A673 (cell line): ENCODE measurements at regions not wholly inside any gene's neighbourhood (a gene's known extent, or its start where the extent isn't known, plus 50 kb on each side); places are given as distances from the start of the nearest gene placed in this dataset.

Experiments
- BruUV-seq: library from RNA; stranded (reverse); fragments of 400-500 nt; replicated peaks from 2 replicates; lab custom pipeline; 2021; lab: Mats Ljungman, UMichigan
- CTCF ChIA-PET: fragments of 300-600 bp; sonication (Branson Sonifier 250); formaldehyde crosslinking; loops from one replicate; lab custom pipeline; 2022; ENCODE audit warnings: antibody characterized with exemption; lab: Charles Lee
- POLR2A ChIA-PET: fragments of 300-600 bp; sonication (Branson Sonifier 250); formaldehyde crosslinking; loops from one replicate; lab custom pipeline; 2022; ENCODE audit warnings: antibody characterized with exemption; ENCODE audit not compliant: low non-redundant PET; lab: Charles Lee
- DNase-seq: peaks from one replicate; pipeline ENCODE4 v3.0.0-alpha.2; 2015; ENCODE audit warnings: low spot score
- H3K27ac ChIP-seq: fragments of 200-600 bp; sonication (generic); 2 replicates; pipeline ENCODE4 v1.5.1; 2016; ENCODE audit warnings: mixed run types, low read depth, mild to moderate bottlenecking, mixed read lengths, antibody characterized with exemption, low read length; ENCODE audit not compliant: poor library complexity, severe bottlenecking
- H3K27me3 ChIP-seq: fragments of 200-600 bp; sonication (generic); replicated peaks from 2 replicates; pipeline ENCODE4 v1.6.1; 2017; ENCODE audit warnings: mixed run types, low read depth, mild to moderate bottlenecking, mixed read lengths, antibody characterized with exemption, low read length; ENCODE audit not compliant: insufficient read depth, poor library complexity
- H3K36me3 ChIP-seq: fragments of 200-600 bp; sonication (generic); 2 replicates; pipeline ENCODE4 v1.6.1; 2016; ENCODE audit warnings: mixed run types, mild to moderate bottlenecking, mixed read lengths, antibody characterized with exemption, low read length; ENCODE audit not compliant: insufficient read depth, poor library complexity, severe bottlenecking
- H3K4me1 ChIP-seq: fragments of 200-600 bp; sonication (generic); 2 replicates; pipeline ENCODE4 v1.6.1; 2017; ENCODE audit warnings: mixed run types, mild to moderate bottlenecking, mixed read lengths, antibody characterized with exemption, low read length; ENCODE audit not compliant: insufficient read depth, poor library complexity, severe bottlenecking
- H3K4me3 ChIP-seq: fragments of 200-600 bp; sonication (generic); 2 replicates; pipeline ENCODE4 v1.5.1; 2016; ENCODE audit warnings: low read depth, mixed run types, mild to moderate bottlenecking, mixed read lengths, low read length; ENCODE audit not compliant: poor library complexity, severe bottlenecking
- H3K9me3 ChIP-seq: fragments of 200-600 bp; sonication (generic); 2 replicates; pipeline ENCODE4 v1.6.1; 2016; ENCODE audit warnings: mixed run types, low read depth, mild to moderate bottlenecking, mixed read lengths, antibody characterized with exemption, low read length; ENCODE audit not compliant: poor library complexity, severe bottlenecking
- CTCF ChIP-seq: fragments of 300-800, 200-600 bp; sonication (generic); conservative IDR thresholded peaks from 2 replicates; pipeline ENCODE4 v1.5.1; 2017; ENCODE audit warnings: low read depth, mild to moderate bottlenecking, antibody characterized with exemption, low read length, moderate library complexity, mixed read lengths
- EZH2 ChIP-seq: fragments of 200-600 bp; sonication (generic); IDR thresholded peaks from 2 replicates; pipeline ENCODE4 v1.6.1; 2017; ENCODE audit warnings: borderline replicate concordance, low read depth, mild to moderate bottlenecking, mixed read lengths, antibody characterized with exemption, low read length; ENCODE audit not compliant: poor library complexity, severe bottlenecking
- intact Hi-C: fragments of 100-400 bp; cut with micrococcal nuclease; formaldehyde crosslinking; loops from one replicate; pipeline ENCODE4 v1.10.0; 2022; ENCODE audit not compliant: unreplicated experiment

GRCh38 chr2:16741498-16741897 lies 75.9 kb upstream of the CYRIA start:
- no TSS peak for BruUV-seq
- H3K4me1 ChIP-seq: peaks cover 9% of the 10 kb centered on the region
- ChIA-PET CTCF (no interaction called here), POLR2A (no interaction called here)
- H3K4me3 ChIP-seq: no peak overlapping the region
- TF ChIP-seq CTCF (no peak), EZH2 (no peak)
- no peaks in the 10 kb centered on the region for H3K36me3 ChIP-seq
- intact Hi-C loops: no loop called here
- H3K27ac ChIP-seq: no peak overlapping the region
- no peaks in the 10 kb centered on the region for H3K9me3 ChIP-seq
- H3K27me3 ChIP-seq: no peaks in the 10 kb centered on the region
- no peak for DNase-seq

- ChIA-PET CTCF (no interaction called here), POLR2A (no interaction called here)
- intact Hi-C loops: no loop called here
- no peak for TF ChIP-seq EZH2
- no peak for TF ChIP-seq CTCF
- no TSS peak for BruUV-seq
- H3K4me1 ChIP-seq: peaks cover 9% of the 10 kb centered on the region
- DNase-seq: no peak
- no peak overlapping the region for H3K27ac ChIP-seq
- no peak overlapping the region for H3K4me3 ChIP-seq
- no peaks in the 10 kb centered on the region for H3K36me3 ChIP-seq
- no peaks in the 10 kb centered on the region for H3K27me3 ChIP-seq
- H3K9me3 ChIP-seq: no peaks in the 10 kb centered on the region
These were observed 74.3 kb upstream of the CYRIA start for GRCh38 chr2:16739778-16740581.

DNA sequence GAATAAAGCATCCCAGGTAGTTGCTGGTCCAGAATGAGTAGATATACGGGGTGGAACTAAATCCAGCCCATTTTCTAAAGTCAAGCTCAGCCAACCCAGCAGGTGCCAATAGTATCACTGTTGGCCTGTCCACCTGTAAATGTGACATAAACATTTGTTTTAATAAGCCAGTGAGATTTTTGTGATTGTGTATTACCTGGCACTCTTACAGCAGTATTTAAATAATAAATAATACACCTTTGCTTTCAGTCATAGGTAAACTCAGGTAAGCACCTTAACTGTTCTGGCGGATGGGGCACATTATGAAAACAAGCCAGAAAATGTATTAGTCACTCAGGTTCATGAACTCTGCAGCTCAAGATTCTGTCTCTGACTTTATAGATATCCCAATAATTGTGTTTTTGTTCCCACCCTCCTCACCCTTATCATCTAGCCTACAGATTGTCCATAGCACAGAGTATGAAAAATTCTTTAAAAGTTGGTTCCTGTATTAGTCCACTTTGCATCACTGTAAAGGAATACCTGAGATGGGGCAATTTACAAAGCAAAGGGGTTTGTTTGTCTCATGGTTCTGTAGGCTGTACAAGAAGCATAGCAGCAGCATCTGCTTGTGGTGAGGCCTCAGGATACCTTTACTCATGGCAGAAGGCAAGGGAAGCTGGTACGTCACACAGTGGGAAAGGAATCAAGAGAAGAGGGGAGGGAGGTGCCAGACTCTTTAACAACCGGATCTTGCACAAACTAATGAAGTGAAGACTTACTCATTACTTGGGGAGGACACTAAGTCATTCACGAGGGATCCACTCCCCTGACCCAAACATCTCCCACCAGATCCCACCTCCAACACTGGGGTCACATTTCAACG lies 73.0 kb upstream of the CYRIA start:
- TF ChIP-seq CTCF: no peak
- no peak for TF ChIP-seq EZH2
- no TSS peak for BruUV-seq
- no peak for DNase-seq
- no peaks in the 10 kb centered on the region for H3K9me3 ChIP-seq
- H3K27ac ChIP-seq: no peak overlapping the region
- H3K4me3 ChIP-seq: no peak overlapping the region
- H3K36me3 ChIP-seq: no peaks in the 10 kb centered on the region
- intact Hi-C loops: no loop called here
- ChIA-PET POLR2A (no interaction called here), CTCF (no interaction called here)
- peaks cover 9% of the 10 kb centered on the region for H3K4me1 ChIP-seq
- no peaks in the 10 kb centered on the region for H3K27me3 ChIP-seq
